CD14-positive monocyte (primary cell): ENCODE measurements at regions not wholly inside any gene's neighbourhood (a gene's known extent, or its start where the extent isn't known, plus 50 kb on each side); places are given as distances from the start of the nearest gene placed in this dataset.
"Not testable (repeated sequence)": the region's sequence is repeated elsewhere in the genome, so short reads cannot be mapped to it uniquely, and the experiment has no call there.

Experiments used
- DNase-seq, 3 donors: peaks; one replicate each; pipeline ENCODE4 v3.0.0-alpha.2; 2011 to 2022
- H2AFZ ChIP-seq: 2 replicates; pipeline ENCODE4 v1.6.0; 2012; ENCODE audit warnings: mild to moderate bottlenecking, low read depth, low read length, inconsistent platforms; ENCODE audit not compliant: insufficient read depth, poor library complexity, severe bottlenecking
- H3K27ac ChIP-seq, 2 donors: 1 replicate in 1 of 2; 2 replicates in 1 of 2; pipeline ENCODE4 v1.5.1; 2012 to 2013; ENCODE audit warnings: low read length in 2 of 2, control low read depth in 1 of 2, inconsistent platforms in 1 of 2, low read depth in 1 of 2, mild to moderate bottlenecking in 1 of 2
- H3K27me3 ChIP-seq, 2 donors: one replicate each; pipeline versions ENCODE4 v1.6.0 to v1.6.1; 2011 to 2013; ENCODE audit warnings: low read length in 2 of 2; ENCODE audit not compliant: control insufficient read depth in 2 of 2, insufficient read depth in 2 of 2
- H3K36me3 ChIP-seq, 2 donors: replicated peaks in 1 of 2; 1 replicate in 1 of 2; 2 replicates in 1 of 2; pipeline versions ENCODE4 v1.5.1 to v1.6.1; 2012 to 2013; ENCODE audit warnings: low read length in 2 of 2, control low read depth in 1 of 2, inconsistent platforms in 1 of 2, mild to moderate bottlenecking in 1 of 2; ENCODE audit not compliant: insufficient read depth in 2 of 2, control insufficient read depth in 1 of 2
- H3K4me1 ChIP-seq, 2 donors: 1 replicate in 1 of 2; 2 replicates in 1 of 2; pipeline versions ENCODE4 v1.5.1 to v1.6.1; 2012 to 2013; ENCODE audit warnings: low read length in 2 of 2, control low read depth in 1 of 2, inconsistent platforms in 1 of 2, mild to moderate bottlenecking in 1 of 2, moderate library complexity in 1 of 2; ENCODE audit not compliant: insufficient read depth in 2 of 2, control insufficient read depth in 1 of 2
- H3K4me2 ChIP-seq: replicated peaks from 2 replicates; pipeline ENCODE3; 2012; ENCODE audit warnings: low read length, moderate library complexity, mild to moderate bottlenecking; ENCODE audit not compliant: poor library complexity, severe bottlenecking; ENCODE audit errors: extremely low read depth
- H3K4me3 ChIP-seq, 3 experiments: fragments of 200-600 bp in 1 of 3; sonication (generic) in 1 of 3; replicated peaks in 1 of 3; 1 replicate in 2 of 3; 2 replicates in 1 of 3; pipeline ENCODE4 v1.5.1; 2011 to 2013; ENCODE audit warnings: low read length in 3 of 3, mild to moderate bottlenecking in 3 of 3, control low read depth in 2 of 3, low read depth in 2 of 3, inconsistent platforms in 1 of 3, moderate library complexity in 1 of 3
- H3K79me2 ChIP-seq: 2 replicates; pipeline ENCODE4 v1.6.0; 2012; ENCODE audit warnings: mild to moderate bottlenecking, control low read depth, inconsistent platforms, low read length, moderate library complexity; ENCODE audit not compliant: insufficient read depth
- H3K9ac ChIP-seq: 2 replicates; pipeline ENCODE4 v1.6.0; 2017; ENCODE audit warnings: low read length, mild to moderate bottlenecking; ENCODE audit not compliant: insufficient read depth, poor library complexity, severe bottlenecking
- H3K9me3 ChIP-seq, 2 donors: replicated peaks in 1 of 2; 1 replicate in 1 of 2; 2 replicates in 1 of 2; pipeline versions ENCODE4 v1.5.1 to v1.6.1; 2012 to 2013; ENCODE audit warnings: low read length in 2 of 2, control low read depth in 1 of 2; ENCODE audit not compliant: control insufficient read depth in 1 of 2, insufficient read depth in 1 of 2
- H4K20me1 ChIP-seq: 2 replicates; pipeline ENCODE4 v1.6.0; 2012; ENCODE audit warnings: mild to moderate bottlenecking, low read length, control low read depth, moderate library complexity; ENCODE audit not compliant: insufficient read depth
- H3K27ac Mint-ChIP-seq, 7 donors: one replicate each; pipeline ENCODE4 v1.8.0; 2020; ENCODE audit warnings: mild to moderate bottlenecking in 7 of 7, mixed read lengths in 7 of 7, moderate library complexity in 6 of 7, inconsistent platforms in 2 of 7
- H3K27me3 Mint-ChIP-seq, 3 donors: one replicate each; pipeline ENCODE4 v1.8.0; 2021 to 2022; ENCODE audit warnings: low read depth in 3 of 3, mild to moderate bottlenecking in 3 of 3, mixed read lengths in 3 of 3, moderate library complexity in 3 of 3, inconsistent platforms in 1 of 3
- H3K36me3 Mint-ChIP-seq, 2 donors: one replicate each; pipeline ENCODE4 v1.8.0; 2020; ENCODE audit warnings: mixed read lengths in 2 of 2, inconsistent platforms in 1 of 2, mild to moderate bottlenecking in 1 of 2
- H3K4me1 Mint-ChIP-seq: one replicate; pipeline ENCODE4 v1.8.0; 2020; ENCODE audit warnings: mild to moderate bottlenecking, mixed read lengths
- H3K4me3 Mint-ChIP-seq, 2 donors: one replicate each; pipeline ENCODE4 v1.8.0; 2020; ENCODE audit warnings: mild to moderate bottlenecking in 2 of 2, mixed read lengths in 2 of 2, moderate library complexity in 1 of 2
- H3K9me3 Mint-ChIP-seq, 7 donors: one replicate each; pipeline ENCODE4 v1.8.0; 2020 to 2022; ENCODE audit warnings: mixed read lengths in 7 of 7, mild to moderate bottlenecking in 6 of 7, moderate library complexity in 6 of 7, inconsistent platforms in 2 of 7
- WGBS: methylation state at CpG from one replicate; pipeline ENCODE4 v1.1.5; 2013; ENCODE audit warnings: missing lambda C conversion rate; ENCODE audit not compliant: insufficient coverage; 5-methylcytosine and 5-hydroxymethylcytosine counted together
- intact Hi-C, 2 donors: fragments of 100-400 bp; cut with micrococcal nuclease; formaldehyde crosslinking; loops; one replicate each; pipeline versions ENCODE4 v1.15.0 to v1.15.1; 2023
- TF ChIP-seq, protein P1 (sequence below): fragments of 200-600 bp; IDR thresholded peaks from one replicate; pipeline ENCODE4 v1.8.0; 2022; ENCODE audit warnings: antibody characterized with exemption, mild to moderate bottlenecking

DNA sequence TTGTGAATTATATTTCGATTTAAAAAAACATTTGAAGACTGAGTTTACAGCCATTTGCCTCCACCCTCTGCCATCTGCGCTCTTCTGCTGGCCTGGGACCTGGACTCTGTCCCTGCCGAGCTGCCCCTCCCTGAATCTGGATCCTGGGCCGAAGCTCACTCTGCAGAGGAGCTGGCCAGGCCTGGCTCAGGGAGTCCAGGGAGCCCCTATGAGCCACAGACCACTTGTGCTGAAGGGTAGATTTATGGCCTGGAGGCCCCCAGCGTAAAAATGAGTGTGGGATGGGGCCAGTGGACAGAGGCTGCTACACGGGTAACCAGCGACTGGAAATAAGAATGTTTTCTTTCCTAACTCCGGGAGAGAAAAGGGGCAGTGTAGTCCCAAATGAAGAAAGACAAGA lies 129.8 kb downstream of the FGF18 start:
- H2AFZ ChIP-seq, result no peak overlapping the region
- DNase-seq, result no peak
- H3K27me3 ChIP-seq, result no peaks in the 10 kb centered on the region
- H3K9me3 ChIP-seq, result no peaks in the 10 kb centered on the region
- 88% methylated on average over 7 of the region's 8 CpGs for WGBS
- Mint-ChIP-seq H3K27ac (no peak overlapping the region), H3K27me3 (peaks cover 0 to 4% (median 4%) of the 10 kb centered on the region in 3 donors), H3K36me3 (no peaks in the 10 kb centered on the region), H3K9me3 (peaks cover 0 to 5% (median 0%) of the 10 kb centered on the region in 7 donors), H3K4me3 (no peak overlapping the region), H3K4me1 (no peaks in the 10 kb centered on the region)
- H3K79me2 ChIP-seq, result no peaks in the 10 kb centered on the region
- H3K27ac ChIP-seq, result no peak overlapping the region
- TF ChIP-seq, protein P1, sequence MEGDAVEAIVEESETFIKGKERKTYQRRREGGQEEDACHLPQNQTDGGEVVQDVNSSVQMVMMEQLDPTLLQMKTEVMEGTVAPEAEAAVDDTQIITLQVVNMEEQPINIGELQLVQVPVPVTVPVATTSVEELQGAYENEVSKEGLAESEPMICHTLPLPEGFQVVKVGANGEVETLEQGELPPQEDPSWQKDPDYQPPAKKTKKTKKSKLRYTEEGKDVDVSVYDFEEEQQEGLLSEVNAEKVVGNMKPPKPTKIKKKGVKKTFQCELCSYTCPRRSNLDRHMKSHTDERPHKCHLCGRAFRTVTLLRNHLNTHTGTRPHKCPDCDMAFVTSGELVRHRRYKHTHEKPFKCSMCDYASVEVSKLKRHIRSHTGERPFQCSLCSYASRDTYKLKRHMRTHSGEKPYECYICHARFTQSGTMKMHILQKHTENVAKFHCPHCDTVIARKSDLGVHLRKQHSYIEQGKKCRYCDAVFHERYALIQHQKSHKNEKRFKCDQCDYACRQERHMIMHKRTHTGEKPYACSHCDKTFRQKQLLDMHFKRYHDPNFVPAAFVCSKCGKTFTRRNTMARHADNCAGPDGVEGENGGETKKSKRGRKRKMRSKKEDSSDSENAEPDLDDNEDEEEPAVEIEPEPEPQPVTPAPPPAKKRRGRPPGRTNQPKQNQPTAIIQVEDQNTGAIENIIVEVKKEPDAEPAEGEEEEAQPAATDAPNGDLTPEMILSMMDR, result no peak
- intact Hi-C loops, result no loop called here
- H3K4me3 ChIP-seq, result no peak overlapping the region
- H3K4me2 ChIP-seq, result no peak overlapping the region
- no peak overlapping the region for H3K9ac ChIP-seq
- H3K4me1 ChIP-seq, result no peaks in the 10 kb centered on the region
- H3K36me3 ChIP-seq, result no peaks in the 10 kb centered on the region
- no peaks in the 10 kb centered on the region for H4K20me1 ChIP-seq

DNA sequence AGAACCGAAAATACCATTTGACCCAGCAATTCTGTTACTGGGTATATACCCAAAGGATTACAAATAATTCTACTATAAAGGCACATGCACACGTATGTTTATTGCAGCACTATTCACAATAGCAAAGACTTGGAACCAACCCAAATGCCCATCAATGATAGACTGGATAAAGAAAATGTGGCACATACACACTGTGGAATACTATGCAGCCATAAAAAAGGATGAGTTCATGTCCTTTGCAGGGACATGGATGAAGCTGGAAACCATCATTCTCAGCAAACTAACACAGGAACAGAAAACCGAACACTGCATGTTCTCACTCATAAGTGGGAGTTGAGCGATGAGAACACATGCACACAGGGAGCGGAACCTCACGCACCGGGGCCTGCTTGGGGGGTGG lies 134.4 kb downstream of the FGF18 start:
- H3K9ac ChIP-seq, H3K79me2 ChIP-seq, H3K27ac Mint-ChIP-seq, H3K4me3 Mint-ChIP-seq, H3K4me2 ChIP-seq, H2AFZ ChIP-seq, H3K36me3 ChIP-seq, H3K4me1 ChIP-seq, H3K4me1 Mint-ChIP-seq, H3K27ac ChIP-seq, H3K27me3 ChIP-seq, H3K9me3 Mint-ChIP-seq, intact Hi-C loops, H4K20me1 ChIP-seq, H3K36me3 Mint-ChIP-seq, H3K4me3 ChIP-seq, DNase-seq, H3K9me3 ChIP-seq: not testable (repeated sequence)
- H3K27me3 Mint-ChIP-seq, result peaks cover 6 to 13% (median 7%) of the 10 kb centered on the region in 3 donors
- WGBS, result 80% methylated on average over 2 of the region's 7 CpGs
